Natural killer cell (primary cell): ENCODE measurements at regions not wholly inside any gene's neighbourhood (a gene's known extent, or its start where the extent isn't known, plus 50 kb on each side); places are given as distances from the start of the nearest gene placed in this dataset.
A peak's percentile ranks its signal among the peaks of the same experiment; 100 is the strongest.

ENCODE experiments used
- ATAC-seq, 3 donors: fragments of 150-1000 bp in 2 of 3; fragments of 200-7000 bp in 1 of 3; cut with Tn5 transposase; 1 replicate in 1 of 3; 2 replicates in 2 of 3; pipeline ENCODE4 v1.10.0; 2021; ENCODE audit warnings: mild to moderate bottlenecking in 2 of 3, moderate library complexity in 2 of 3
- DNase-seq, 2 donors: peaks; one replicate each; pipeline versions ENCODE4 v3.0.0 to v3.0.0-alpha.2; 2013 to 2021; ENCODE audit warnings: mixed read lengths in 1 of 2
- H3K27ac ChIP-seq: one replicate; pipeline ENCODE4 v1.5.1; 2013; ENCODE audit warnings: mild to moderate bottlenecking, low read length
- H3K27me3 ChIP-seq: one replicate; pipeline ENCODE4 v1.6.1; 2013; ENCODE audit warnings: low read length; ENCODE audit not compliant: control insufficient read depth, insufficient read depth
- H3K36me3 ChIP-seq: one replicate; pipeline ENCODE4 v1.6.1; 2013; ENCODE audit warnings: low read length; ENCODE audit not compliant: control insufficient read depth, insufficient read depth
- H3K4me1 ChIP-seq: one replicate; pipeline ENCODE4 v1.6.1; 2013; ENCODE audit warnings: low read length; ENCODE audit not compliant: control insufficient read depth, insufficient read depth
- H3K4me3 ChIP-seq: one replicate; pipeline ENCODE4 v1.5.1; 2013; ENCODE audit warnings: low read length
- H3K9me3 ChIP-seq: one replicate; pipeline ENCODE4 v1.6.1; 2013; ENCODE audit warnings: low read length; ENCODE audit not compliant: control insufficient read depth, insufficient read depth
- H3K27ac Mint-ChIP-seq, 2 donors: one replicate each; pipeline ENCODE4 v1.8.0; 2022; ENCODE audit warnings: mild to moderate bottlenecking in 2 of 2, mixed read lengths in 2 of 2, moderate library complexity in 1 of 2
- H3K27me3 Mint-ChIP-seq, 2 donors: one replicate each; pipeline ENCODE4 v1.8.0; 2022; ENCODE audit warnings: low read depth in 2 of 2, mixed read lengths in 2 of 2
- H3K36me3 Mint-ChIP-seq: one replicate; pipeline ENCODE4 v1.8.0; 2022; ENCODE audit warnings: mixed read lengths
- H3K4me1 Mint-ChIP-seq, 2 donors: one replicate each; pipeline ENCODE4 v1.8.0; 2022; ENCODE audit warnings: mixed read lengths in 2 of 2
- H3K4me3 Mint-ChIP-seq: one replicate; pipeline ENCODE4 v1.8.0; 2022; ENCODE audit warnings: mild to moderate bottlenecking, moderate library complexity, mixed read lengths
- H3K9me3 Mint-ChIP-seq, 2 donors: one replicate each; pipeline ENCODE4 v1.8.0; 2022; ENCODE audit warnings: mixed read lengths in 2 of 2
- CTCF ChIP-seq: fragments of 200-600 bp; IDR thresholded peaks from one replicate; pipeline ENCODE4 v1.8.0; 2022; ENCODE audit warnings: antibody characterized with exemption
- WGBS: methylation state at CpG from one replicate; pipeline ENCODE4 v1.1.7; 2013; ENCODE audit warnings: missing lambda C conversion rate; ENCODE audit not compliant: insufficient coverage; 5-methylcytosine and 5-hydroxymethylcytosine counted together
- intact Hi-C: fragments of 100-400 bp; cut with micrococcal nuclease; formaldehyde crosslinking; loops from one replicate; pipeline ENCODE4 v1.14.2; 2022

DNA sequence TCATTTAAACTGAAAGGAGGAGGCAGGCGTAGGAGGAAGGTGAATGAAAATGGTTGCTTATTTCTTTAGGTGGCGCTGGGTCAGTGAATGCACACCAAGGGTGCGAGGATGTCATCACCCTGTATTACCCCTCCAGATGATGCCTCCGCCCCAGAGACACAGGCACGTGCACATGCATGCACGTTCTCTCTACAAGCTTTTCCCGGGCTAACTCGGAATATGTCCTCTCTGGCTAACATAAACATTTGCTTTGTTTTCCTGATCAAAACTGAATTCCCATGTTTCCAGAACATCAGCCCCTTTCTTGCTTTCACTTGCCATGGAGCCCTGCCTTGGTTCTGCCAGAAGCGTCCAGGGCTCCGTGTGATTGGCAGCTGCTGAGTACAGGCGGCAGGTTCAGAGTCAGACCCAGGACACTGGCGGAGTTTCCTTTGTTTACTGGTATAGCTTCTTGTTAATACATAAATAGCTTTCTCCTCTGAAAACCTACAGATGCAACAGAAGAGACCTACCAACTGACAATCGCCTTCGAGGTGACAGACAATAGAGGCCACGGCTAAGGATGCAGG is 131.2 kb upstream of the RPS6KA2 start:
- Histone ChIP-seq H3K27ac (no peak overlapping the region), H3K4me3 (no peak overlapping the region), H3K27me3 (no peaks in the 10 kb centered on the region), H3K36me3 (no peaks in the 10 kb centered on the region), H3K4me1 (peaks cover 26% of the 10 kb centered on the region), H3K9me3 (no peaks in the 10 kb centered on the region)
- ATAC-seq (no peak), DNase-seq (no peak)
- Mint-ChIP-seq H3K36me3 (no peaks in the 10 kb centered on the region), H3K4me1 (peaks cover 16 to 29% of the 10 kb centered on the region in 2 donors), H3K9me3 (no peaks in the 10 kb centered on the region), H3K4me3 (no peak overlapping the region), H3K27me3 (peaks cover 27 to 40% of the 10 kb centered on the region in 2 donors), H3K27ac (no peak overlapping the region)
- 77% methylated on average over 13 of the region's 15 CpGs for WGBS
- TF ChIP-seq CTCF = no peak
- intact Hi-C loops = no loop called here

DNA sequence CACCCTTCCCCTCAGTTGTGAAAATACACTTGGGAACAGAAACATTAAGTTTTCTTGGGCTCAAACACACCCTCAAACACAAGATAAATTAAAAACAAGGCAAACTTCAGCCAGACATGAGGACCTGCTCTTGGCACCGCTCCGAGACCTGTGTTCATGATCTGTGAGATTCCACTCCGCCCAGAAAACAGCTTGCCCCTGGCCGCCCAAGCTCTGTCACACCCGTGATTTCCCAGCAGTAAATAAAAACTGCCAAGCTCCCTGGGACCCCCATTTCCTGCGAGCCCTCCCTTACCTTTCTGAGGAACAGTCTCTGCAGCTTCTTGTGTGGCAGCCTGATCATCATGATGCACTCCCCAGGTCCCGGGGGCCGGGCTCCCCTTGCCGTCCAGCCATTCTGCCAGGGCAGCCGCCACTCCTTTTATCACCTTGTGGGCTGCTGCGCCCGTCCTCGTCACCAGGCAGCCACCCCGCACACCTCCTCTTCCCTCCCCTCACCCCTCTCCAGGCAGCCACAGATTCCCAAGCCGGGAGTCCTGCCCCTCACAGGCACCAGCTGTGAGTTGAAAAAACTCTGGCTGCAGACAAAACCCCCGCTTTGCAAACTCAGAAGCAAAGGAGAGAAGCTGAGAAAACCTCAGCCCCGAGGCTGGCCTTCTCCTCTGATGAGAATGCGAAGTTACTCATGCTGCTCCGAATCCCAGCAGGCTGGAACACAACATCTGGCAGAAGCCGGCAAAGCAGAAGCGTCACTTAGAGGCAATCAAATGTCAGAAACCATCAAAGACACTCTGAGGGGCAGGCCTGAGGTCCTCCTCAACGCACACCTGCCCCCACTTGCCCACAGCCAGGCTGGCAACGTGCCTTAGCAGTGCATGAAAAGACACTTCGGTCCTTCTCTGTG is 130.4 kb upstream of the RPS6KA2 start:
- Histone ChIP-seq H3K9me3 (no peaks in the 10 kb centered on the region), H3K4me3 (peak overlapping the region; percentile 11), H3K27me3 (no peaks in the 10 kb centered on the region), H3K4me1 (peaks cover 33% of the 10 kb centered on the region), H3K27ac (no peak overlapping the region), H3K36me3 (no peaks in the 10 kb centered on the region)
- H3K4me1 Mint-ChIP-seq = peaks cover 16 to 29% of the 10 kb centered on the region in 2 donors
- no peaks in the 10 kb centered on the region for H3K36me3 Mint-ChIP-seq
- ATAC-seq = peak in 2 of 3 donors; percentile 15 to 22
- WGBS = 20% methylated on average over 24 of the region's 24 CpGs
- H3K27ac Mint-ChIP-seq = no peak overlapping the region
- no peaks in the 10 kb centered on the region for H3K9me3 Mint-ChIP-seq
- no peak for TF ChIP-seq CTCF
- H3K4me3 Mint-ChIP-seq = peak overlapping the region; percentile 25
- peaks cover 27 to 40% of the 10 kb centered on the region in 2 donors for H3K27me3 Mint-ChIP-seq
- DNase-seq = peak in 1 of 2 donors; percentile 27
- intact Hi-C loops = no loop called here

GRCh38 chr6:166754218-166755030 is 127.4 kb upstream of the RPS6KA2 start:
- Histone ChIP-seq H3K36me3 (no peaks in the 10 kb centered on the region), H3K27me3 (no peaks in the 10 kb centered on the region), H3K9me3 (no peaks in the 10 kb centered on the region), H3K4me3 (no peak overlapping the region), H3K4me1 (peaks cover 50% of the 10 kb centered on the region), H3K27ac (no peak overlapping the region)
- Mint-ChIP-seq H3K9me3 (no peaks in the 10 kb centered on the region), H3K4me1 (peaks cover 8 to 39% of the 10 kb centered on the region in 2 donors), H3K27ac (no peak overlapping the region), H3K4me3 (no peak overlapping the region), H3K27me3 (peaks cover 27 to 35% of the 10 kb centered on the region in 2 donors), H3K36me3 (no peaks in the 10 kb centered on the region)
- TF ChIP-seq CTCF = no peak
- intact Hi-C loops = no loop called here
- WGBS = 84% methylated on average over 12 of the region's 13 CpGs
- no peak for DNase-seq
- ATAC-seq = no peak
